Breast epithelium (tissue), 4 donors: ENCODE measurements at regions not wholly inside any gene's neighbourhood (a gene's known extent, or its start where the extent isn't known, plus 50 kb on each side); places are given as distances from the start of the nearest gene placed in this dataset.

Experiments used
- DNase-seq, 2 donors: peaks; one replicate each; pipeline ENCODE4 v3.0.0-alpha.2; 2019; ENCODE audit warnings: low spot score in 2 of 2
- H3K27ac ChIP-seq, 2 donors: fragments of 200-600 bp; sonication (generic) in 1 of 2; one replicate each; pipeline ENCODE4 v1.5.1; 2016 to 2019; ENCODE audit warnings: mild to moderate bottlenecking in 1 of 2
- H3K27me3 ChIP-seq, 2 donors: fragments of 200-600 bp; sonication (generic) in 1 of 2; one replicate each; pipeline versions ENCODE4 v1.5.1 to v1.6.0; 2017 to 2019; ENCODE audit warnings: control low read depth in 1 of 2, mild to moderate bottlenecking in 1 of 2
- H3K36me3 ChIP-seq: fragments of 200-600 bp; one replicate; pipeline ENCODE4 v1.5.1; 2019
- H3K4me1 ChIP-seq, 2 donors: fragments of 200-600 bp; sonication (generic); one replicate each; pipeline ENCODE4 v1.5.1; 2016 to 2019; ENCODE audit warnings: control low read depth in 1 of 2
- H3K4me3 ChIP-seq, 3 donors: fragments of 200-600 bp; sonication (generic); 1 replicate in 2 of 3; 2 replicates in 1 of 3; pipeline ENCODE4 v1.5.1; 2016 to 2019; ENCODE audit warnings: mild to moderate bottlenecking in 3 of 3, moderate library complexity in 2 of 3
- H3K9me3 ChIP-seq, 2 donors: fragments of 200-600 bp; sonication (generic) in 1 of 2; one replicate each; pipeline ENCODE4 v1.5.1; 2016 to 2019; ENCODE audit warnings: control low read depth in 1 of 2
- CTCF ChIP-seq, 3 donors: fragments of 450-650 bp; IDR thresholded peaks; one replicate each; pipeline ENCODE4 v1.5.1; 2016 to 2017; ENCODE audit warnings: antibody characterized with exemption in 3 of 3, mild to moderate bottlenecking in 3 of 3, moderate library complexity in 3 of 3
- POLR2A ChIP-seq: fragments of 450-650 bp; IDR thresholded peaks from one replicate; pipeline ENCODE4 v1.6.1; 2016; ENCODE audit warnings: antibody characterized with exemption, mild to moderate bottlenecking, moderate library complexity
- POLR2AphosphoS5 ChIP-seq, 3 donors: sonication (generic); formaldehyde crosslinking; IDR thresholded peaks; one replicate each; pipeline ENCODE4 v1.6.1; 2017; ENCODE audit warnings: antibody characterized with exemption in 3 of 3
- intact Hi-C: fragments of 100-400 bp; cut with DNase I; formaldehyde crosslinking; loops from one replicate; pipeline ENCODE4 v1.15.1; 2023; ENCODE audit warnings: low total_unique reads

- H3K27me3 ChIP-seq = peaks cover 0 to 9% of the 10 kb centered on the region in 2 donors
- intact Hi-C loops = no loop called here
- no peak for DNase-seq
- peaks cover 2 to 22% of the 10 kb centered on the region in 2 donors for H3K9me3 ChIP-seq
- no peak overlapping the region for H3K27ac ChIP-seq
- H3K36me3 ChIP-seq = no peaks in the 10 kb centered on the region
- TF ChIP-seq CTCF (IDR thresholded peaks at IDR 0.05) (no peak), POLR2A (no peak), POLR2AphosphoS5 (IDR thresholded peaks at IDR 0.05) (no peak)
- H3K4me3 ChIP-seq = no peak overlapping the region
- no peaks in the 10 kb centered on the region for H3K4me1 ChIP-seq
Observed at GRCh38 chr11:133654630-133655212, 122.4 kb upstream of the OPCML start.

- H3K27ac ChIP-seq = no peak overlapping the region
- TF ChIP-seq POLR2AphosphoS5 (IDR thresholded peaks at IDR 0.05) = no peak
- TF ChIP-seq POLR2A = no peak
- no peak for TF ChIP-seq CTCF (IDR thresholded peaks at IDR 0.05)
- H3K4me3 ChIP-seq = no peak overlapping the region
- H3K27me3 ChIP-seq = peaks cover 0 to 9% of the 10 kb centered on the region in 2 donors
- DNase-seq = no peak
- H3K36me3 ChIP-seq = no peaks in the 10 kb centered on the region
- H3K4me1 ChIP-seq = no peaks in the 10 kb centered on the region
- peaks cover 0 to 22% of the 10 kb centered on the region in 2 donors for H3K9me3 ChIP-seq
- intact Hi-C loops = no loop called here
Observed at GRCh38 chr11:133653336-133653735, 121.0 kb upstream of the OPCML start.

GRCh38 chr11:133650082-133650481, 117.8 kb upstream of the OPCML start:
- H3K4me3 ChIP-seq = no peak overlapping the region
- H3K27me3 ChIP-seq = peaks cover 0 to 4% of the 10 kb centered on the region in 2 donors
- TF ChIP-seq CTCF (IDR thresholded peaks at IDR 0.05) = no peak
- no peak for TF ChIP-seq POLR2A
- no peak for TF ChIP-seq POLR2AphosphoS5 (IDR thresholded peaks at IDR 0.05)
- no peak overlapping the region for H3K27ac ChIP-seq
- H3K9me3 ChIP-seq = peaks cover 0 to 6% of the 10 kb centered on the region in 2 donors
- DNase-seq = no peak
- H3K36me3 ChIP-seq = no peaks in the 10 kb centered on the region
- no peaks in the 10 kb centered on the region for H3K4me1 ChIP-seq
- intact Hi-C loops = no loop called here

GRCh38 chr11:133649040-133649439, 116.7 kb upstream of the OPCML start:
- Histone ChIP-seq H3K36me3 (no peaks in the 10 kb centered on the region), H3K4me1 (no peaks in the 10 kb centered on the region), H3K9me3 (peaks cover 0 to 6% of the 10 kb centered on the region in 2 donors), H3K4me3 (no peak overlapping the region), H3K27ac (no peak overlapping the region), H3K27me3 (peaks cover 0 to 4% of the 10 kb centered on the region in 2 donors)
- no peak for DNase-seq
- TF ChIP-seq POLR2A (no peak), CTCF (IDR thresholded peaks at IDR 0.05) (no peak), POLR2AphosphoS5 (IDR thresholded peaks at IDR 0.05) (no peak)
- intact Hi-C loops = no loop called here

- H3K36me3 ChIP-seq = no peaks in the 10 kb centered on the region
- intact Hi-C loops = no loop called here
Observed at GRCh38 chr11:133639408-133639807, 107.1 kb upstream of the OPCML start.

More at GRCh38 chr11:133639408-133639807, 107.1 kb upstream of the OPCML start:
- no peak overlapping the region for H3K27ac ChIP-seq
- DNase-seq = no peak
- H3K4me1 ChIP-seq = no peaks in the 10 kb centered on the region
- TF ChIP-seq POLR2A = no peak
- no peak for TF ChIP-seq POLR2AphosphoS5 (IDR thresholded peaks at IDR 0.05)
- TF ChIP-seq CTCF (IDR thresholded peaks at IDR 0.05) = no peak
- no peak overlapping the region for H3K4me3 ChIP-seq
- peaks cover 0 to 9% of the 10 kb centered on the region in 2 donors for H3K27me3 ChIP-seq
- H3K9me3 ChIP-seq = no peaks in the 10 kb centered on the region
